Esophagus muscularis mucosa (tissue), 4 donors: ENCODE measurements at regions not wholly inside any gene's neighbourhood (a gene's known extent, or its start where the extent isn't known, plus 50 kb on each side); places are given as distances from the start of the nearest gene placed in this dataset.

ENCODE experiments used
- DNase-seq: peaks from one replicate; pipeline ENCODE4 v3.0.0-alpha.2; 2017; ENCODE audit errors: extremely low spot score
- H3K27ac ChIP-seq, 4 donors: fragments of 200-600 bp; sonication (generic); replicated peaks in 1 of 4; 1 replicate in 3 of 4; 2 replicates in 1 of 4; pipeline ENCODE4 v1.5.1; 2016 to 2019; ENCODE audit warnings: mild to moderate bottlenecking in 1 of 4
- H3K27me3 ChIP-seq, 4 donors: fragments of 200-600 bp; sonication (generic); one replicate each; pipeline versions ENCODE4 v1.5.1 to v1.6.0; 2016 to 2019
- H3K36me3 ChIP-seq, 4 donors: fragments of 200-600 bp; sonication (generic); one replicate each; pipeline ENCODE4 v1.5.1; 2016 to 2019
- H3K4me1 ChIP-seq, 4 donors: fragments of 200-600 bp; sonication (generic); one replicate each; pipeline ENCODE4 v1.5.1; 2016 to 2019
- H3K4me3 ChIP-seq, 4 donors: fragments of 200-600 bp; sonication (generic); 1 replicate in 2 of 4; 2 replicates in 2 of 4; pipeline ENCODE4 v1.5.1; 2016 to 2019; ENCODE audit warnings: mild to moderate bottlenecking in 4 of 4, moderate library complexity in 1 of 4
- H3K9me3 ChIP-seq, 4 donors: fragments of 200-600 bp; sonication (generic); 1 replicate in 3 of 4; 2 replicates in 1 of 4; pipeline ENCODE4 v1.5.1; 2016 to 2019
- CTCF ChIP-seq, 3 experiments: fragments of 200-600 bp in 2 of 3; fragments of 450-650 bp in 1 of 3; sonication (generic) in 2 of 3; IDR thresholded peaks; one replicate each; pipeline ENCODE4 v1.5.1; 2017 to 2019; ENCODE audit warnings: antibody characterized with exemption in 3 of 3, mild to moderate bottlenecking in 2 of 3, moderate library complexity in 1 of 3
- EP300 ChIP-seq: sonication (generic); formaldehyde crosslinking; IDR thresholded peaks from one replicate; pipeline ENCODE4 v1.6.1; 2017; ENCODE audit warnings: antibody characterized with exemption
- POLR2A ChIP-seq: fragments of 450-650 bp; IDR thresholded peaks from one replicate; pipeline ENCODE4 v1.6.1; 2017; ENCODE audit warnings: antibody characterized with exemption, moderate library complexity, mild to moderate bottlenecking, low read depth
- POLR2AphosphoS5 ChIP-seq, 2 donors: sonication (generic); formaldehyde crosslinking; IDR thresholded peaks; one replicate each; pipeline ENCODE4 v1.6.1; 2017; ENCODE audit warnings: antibody characterized with exemption in 2 of 2
- WGBS: methylation state at CpG from one replicate; pipeline ENCODE4 v1.1.5; 2018; 5-methylcytosine and 5-hydroxymethylcytosine counted together
- intact Hi-C: fragments of 100-400 bp; cut with DNase I; formaldehyde crosslinking; loops from one replicate; pipeline ENCODE4 v1.15.1; 2023

- intact Hi-C loops = no loop called here
- peaks cover 4 to 45% (median 37%) of the 10 kb centered on the region in 4 donors for H3K4me1 ChIP-seq
These were observed 475.1 kb upstream of the FZD8 start for GRCh38 chr10:36117231-36117630.

DNA sequence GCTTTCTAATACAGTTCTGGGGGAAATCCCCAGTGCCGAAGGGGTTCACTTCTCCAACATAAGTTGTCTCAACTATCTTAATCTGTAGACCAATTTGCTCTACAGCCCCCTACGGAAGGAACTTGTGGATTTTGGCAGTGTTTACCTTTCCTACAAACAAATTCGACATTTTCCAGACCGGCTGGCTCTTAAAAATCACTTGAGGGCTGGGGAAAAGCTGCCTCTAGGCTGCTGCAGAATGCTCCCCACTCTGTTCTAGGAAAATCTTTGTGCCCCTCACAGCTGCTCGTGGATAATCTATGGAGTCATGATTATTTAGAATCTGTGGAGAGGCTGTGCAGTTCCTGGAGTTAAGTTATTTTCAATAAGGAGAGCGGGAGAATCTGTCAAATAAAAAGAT is 474.6 kb upstream of the FZD8 start:
- WGBS = 38% methylated on average over 6 of the region's 6 CpGs
- H3K27ac ChIP-seq = peak overlapping the region in 1 of 4 donors; percentile 13
- H3K4me1 ChIP-seq = peaks cover 4 to 45% (median 37%) of the 10 kb centered on the region in 4 donors
- no peaks in the 10 kb centered on the region for H3K36me3 ChIP-seq
- intact Hi-C loops = no loop called here
- no peak for DNase-seq
- no peaks in the 10 kb centered on the region for H3K9me3 ChIP-seq
- H3K4me3 ChIP-seq = no peak overlapping the region
- no peaks in the 10 kb centered on the region for H3K27me3 ChIP-seq
- no peak for TF ChIP-seq POLR2A
- no peak for TF ChIP-seq CTCF (IDR thresholded peaks at IDR 0.05)
- no peak for TF ChIP-seq POLR2AphosphoS5 (IDR thresholded peaks at IDR 0.05)
- no peak for TF ChIP-seq EP300

More at GRCh38 chr10:36117231-36117630, 475.1 kb upstream of the FZD8 start:
- no peaks in the 10 kb centered on the region for H3K36me3 ChIP-seq
- no peaks in the 10 kb centered on the region for H3K9me3 ChIP-seq
- DNase-seq = no peak
- TF ChIP-seq POLR2AphosphoS5 (IDR thresholded peaks at IDR 0.05) = no peak
- TF ChIP-seq POLR2A = no peak
- no peak for TF ChIP-seq CTCF (IDR thresholded peaks at IDR 0.05)
- TF ChIP-seq EP300 = no peak
- no peaks in the 10 kb centered on the region for H3K27me3 ChIP-seq
- H3K4me3 ChIP-seq = no peak overlapping the region
- no peak overlapping the region for H3K27ac ChIP-seq
- WGBS = 42% methylated on average over 5 of the region's 5 CpGs

DNA sequence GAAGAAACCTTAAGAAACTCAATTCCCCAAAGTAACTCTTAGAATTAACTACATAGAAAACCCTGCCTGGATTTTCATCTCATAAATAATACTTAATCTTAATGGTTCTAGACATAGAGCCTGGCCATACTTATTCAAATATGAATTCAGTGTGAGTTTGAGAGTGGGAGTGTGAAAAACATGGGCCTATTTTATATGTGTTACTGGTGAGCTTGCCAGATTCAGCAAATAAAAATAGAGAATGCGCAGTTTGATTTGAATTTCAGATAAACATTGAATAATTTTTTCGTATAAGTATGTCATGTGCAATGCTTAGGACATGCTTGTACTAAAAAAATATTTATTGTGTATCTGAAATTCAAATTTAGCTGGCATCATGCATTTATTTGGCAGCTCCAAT is 473.9 kb upstream of the FZD8 start:
- 70% methylated on average over 2 of the region's 2 CpGs for WGBS
- no peak for DNase-seq
- Histone ChIP-seq H3K36me3 (no peaks in the 10 kb centered on the region), H3K4me3 (no peak overlapping the region), H3K27ac (no peak overlapping the region), H3K4me1 (peaks cover 4 to 45% (median 37%) of the 10 kb centered on the region in 4 donors), H3K9me3 (no peaks in the 10 kb centered on the region), H3K27me3 (no peaks in the 10 kb centered on the region)
- intact Hi-C loops = no loop called here
- no peak for TF ChIP-seq EP300
- TF ChIP-seq POLR2AphosphoS5 (IDR thresholded peaks at IDR 0.05) = no peak
- no peak for TF ChIP-seq CTCF (IDR thresholded peaks at IDR 0.05)
- no peak for TF ChIP-seq POLR2A

DNA sequence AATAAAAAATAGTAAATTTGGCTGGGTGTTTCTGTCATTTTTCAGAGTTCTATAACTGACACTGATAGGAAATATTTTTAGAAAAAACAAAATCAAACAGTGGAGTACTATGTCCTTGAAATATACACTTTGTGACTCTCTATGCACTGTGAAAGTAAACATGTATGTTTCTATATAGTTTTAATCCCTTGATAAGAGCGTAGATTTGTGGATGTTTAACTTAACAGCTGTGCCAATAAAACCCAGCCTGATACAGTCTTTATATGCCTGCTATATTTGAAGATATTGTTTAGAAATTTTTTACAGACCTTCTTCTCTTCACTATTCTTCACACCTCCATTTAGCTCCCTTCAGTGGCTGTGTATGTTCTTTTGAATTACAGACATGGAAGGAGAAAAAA is 473.3 kb upstream of the FZD8 start:
- no peak overlapping the region for H3K4me3 ChIP-seq

More for the DNA sequence above, 473.3 kb upstream of the FZD8 start:
- no peak for TF ChIP-seq EP300
- TF ChIP-seq POLR2A = no peak
- TF ChIP-seq POLR2AphosphoS5 (IDR thresholded peaks at IDR 0.05) = no peak
- no peak for TF ChIP-seq CTCF (IDR thresholded peaks at IDR 0.05)
- peaks cover 4 to 45% (median 36%) of the 10 kb centered on the region in 4 donors for H3K4me1 ChIP-seq
- WGBS = 89% methylated on average over 1 of the region's 1 CpG
- no peaks in the 10 kb centered on the region for H3K9me3 ChIP-seq
- no peak overlapping the region for H3K27ac ChIP-seq
- no peak for DNase-seq
- intact Hi-C loops = no loop called here
- H3K27me3 ChIP-seq = no peaks in the 10 kb centered on the region
- no peaks in the 10 kb centered on the region for H3K36me3 ChIP-seq
